ENCODE measurements at regions not wholly inside any gene's neighbourhood (a gene's known extent, or its start where the extent isn't known, plus 50 kb on each side); places are given as distances from the start of the nearest gene placed in this dataset.
"Not testable (repeated sequence)": the region's sequence is repeated elsewhere in the genome, so short reads cannot be mapped to it uniquely, and the experiment has no call there.

DNA sequence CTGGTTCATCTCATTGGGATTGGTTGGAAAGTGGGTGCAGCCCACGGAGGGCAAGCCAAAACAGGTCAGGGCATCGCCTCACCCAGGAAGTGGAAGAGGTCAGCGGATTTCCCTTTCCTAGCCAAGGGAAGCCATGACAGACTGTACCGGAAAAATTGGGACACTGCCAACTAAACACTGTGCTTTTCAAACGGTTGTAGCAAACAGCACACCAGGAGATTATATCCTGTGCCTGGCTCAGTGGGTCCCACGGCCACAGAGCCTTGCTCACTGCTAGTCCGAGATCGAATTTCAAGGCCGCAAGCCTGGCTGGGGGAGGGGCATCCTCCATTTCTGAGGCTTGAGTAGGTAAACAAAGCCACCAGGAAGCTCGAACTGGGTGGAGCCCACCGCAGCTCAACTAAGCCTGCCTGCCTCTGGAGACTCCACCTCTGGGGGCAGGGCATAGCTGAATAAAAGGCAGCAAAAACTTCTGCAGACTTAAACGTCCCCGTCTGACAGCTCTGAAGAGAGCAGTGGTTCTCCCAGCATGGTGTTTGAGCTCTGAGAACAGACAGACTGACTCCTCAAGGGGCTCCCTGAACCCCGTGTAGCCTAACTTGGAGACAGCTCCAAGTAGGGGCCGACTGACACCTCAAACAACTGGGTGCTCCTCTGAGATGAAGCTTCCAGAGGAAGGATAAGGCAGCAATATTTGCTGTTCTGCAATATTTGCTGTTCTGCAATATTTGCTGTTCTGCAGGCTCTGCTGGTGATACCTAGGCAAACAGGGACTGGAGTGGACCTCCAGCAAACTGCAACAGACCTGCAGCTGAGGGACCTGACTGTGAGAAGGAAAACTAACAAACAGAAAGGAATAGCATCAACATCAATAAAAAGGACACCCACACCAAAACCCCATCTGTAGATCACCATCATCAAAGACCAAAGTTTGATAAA is 191.0 kb upstream of the IRAK1BP1 start:
- DNase-seq = not testable (repeated sequence)

DNA sequence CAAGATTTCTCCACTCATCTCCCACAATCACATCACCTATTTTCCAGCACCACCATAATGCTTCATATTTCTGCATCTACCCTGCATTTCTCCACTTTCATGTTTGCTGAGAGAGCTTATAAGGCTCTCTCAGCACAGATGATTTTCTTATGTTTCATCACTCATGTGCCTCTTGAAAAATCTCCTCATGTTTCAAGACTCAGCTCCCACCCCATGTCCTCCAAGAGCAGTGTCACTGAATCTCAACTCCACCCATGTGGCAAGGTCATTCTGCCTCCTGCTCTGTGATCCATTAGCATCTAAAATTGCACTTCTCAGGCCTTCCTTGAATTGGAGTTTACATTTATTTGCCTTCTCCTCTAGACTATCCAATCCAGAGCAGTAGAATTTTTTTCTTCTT is 178.7 kb upstream of the IRAK1BP1 start:
- no peak for DNase-seq

DNA sequence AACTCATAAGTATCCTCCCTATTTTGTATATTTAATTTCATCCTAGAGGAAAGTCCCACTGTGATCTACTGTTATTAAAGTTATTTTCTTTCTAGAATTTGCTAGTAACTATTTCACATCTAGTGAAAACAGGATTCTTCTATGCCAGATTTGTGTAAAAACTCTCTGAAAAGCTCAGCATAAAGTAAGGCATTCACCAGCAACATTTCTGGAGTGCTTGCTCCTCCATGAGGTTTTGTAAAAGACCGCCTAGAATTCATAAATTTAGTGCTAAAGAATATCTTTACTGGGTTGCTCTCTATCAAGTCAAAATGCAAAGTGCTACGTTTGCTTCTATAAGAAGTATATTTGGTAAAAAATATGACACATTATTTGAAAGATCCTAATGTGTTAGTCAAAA is 173.5 kb upstream of the IRAK1BP1 start:
- DNase-seq = no peak

DNA sequence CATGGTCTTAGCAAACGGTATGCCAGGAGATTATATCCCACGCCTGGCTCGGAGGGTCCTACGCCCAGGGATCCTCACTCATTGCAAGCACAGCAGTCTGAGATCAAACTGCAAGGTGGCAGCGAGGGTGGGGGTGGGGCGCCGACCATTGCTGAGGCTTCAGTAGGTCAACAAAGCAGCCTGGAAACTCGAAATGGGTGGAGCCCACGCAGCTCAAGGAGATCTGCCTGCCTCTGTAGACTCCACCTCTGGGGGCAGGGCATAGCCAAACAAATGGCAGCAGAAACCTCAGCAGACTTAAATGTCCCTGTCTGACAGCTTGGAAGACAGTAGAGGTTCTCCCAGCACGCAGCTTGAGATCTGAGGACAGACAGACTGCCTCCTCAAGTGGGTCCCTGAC is 172.7 kb upstream of the IRAK1BP1 start:
- DNase-seq = not testable (repeated sequence)

DNA sequence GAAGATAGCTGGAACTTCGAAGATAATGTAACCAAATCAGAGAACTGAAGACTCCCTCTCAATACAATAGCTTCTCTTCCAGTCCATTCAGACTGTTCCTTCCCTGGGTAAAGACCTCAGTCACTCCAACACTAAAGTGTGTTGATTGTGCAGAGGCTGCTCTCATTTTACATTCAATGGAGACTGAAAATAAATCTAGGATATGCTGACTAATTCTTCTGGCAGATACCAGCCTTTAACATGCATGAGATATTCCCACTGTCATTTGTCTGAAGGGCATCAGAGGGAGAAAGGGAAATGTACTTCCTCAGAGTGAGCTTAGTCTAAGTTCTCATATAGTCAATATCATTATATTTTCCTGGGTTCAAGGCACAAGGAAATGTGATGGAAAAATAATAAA is 166.4 kb upstream of the IRAK1BP1 start:
- no peak for DNase-seq

DNA sequence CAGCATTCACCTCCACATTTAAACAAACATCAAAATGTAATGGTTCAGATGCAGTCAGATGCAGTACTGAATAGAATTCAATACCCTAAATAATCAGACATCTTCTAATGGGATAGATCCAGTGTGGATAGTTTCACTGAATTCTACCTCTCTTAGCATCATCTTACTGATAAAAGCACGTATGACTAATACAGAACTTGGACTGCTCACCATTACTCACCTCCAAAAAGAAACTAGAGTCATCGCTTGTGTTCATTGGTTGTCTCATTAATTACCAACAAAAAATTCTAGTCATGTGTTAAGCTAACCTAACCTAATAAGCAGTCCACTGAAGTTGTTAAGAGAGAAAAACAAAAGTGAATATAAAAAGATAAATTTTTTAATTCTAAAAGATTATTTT is 165.9 kb upstream of the IRAK1BP1 start:
- DNase-seq = no peak

DNA sequence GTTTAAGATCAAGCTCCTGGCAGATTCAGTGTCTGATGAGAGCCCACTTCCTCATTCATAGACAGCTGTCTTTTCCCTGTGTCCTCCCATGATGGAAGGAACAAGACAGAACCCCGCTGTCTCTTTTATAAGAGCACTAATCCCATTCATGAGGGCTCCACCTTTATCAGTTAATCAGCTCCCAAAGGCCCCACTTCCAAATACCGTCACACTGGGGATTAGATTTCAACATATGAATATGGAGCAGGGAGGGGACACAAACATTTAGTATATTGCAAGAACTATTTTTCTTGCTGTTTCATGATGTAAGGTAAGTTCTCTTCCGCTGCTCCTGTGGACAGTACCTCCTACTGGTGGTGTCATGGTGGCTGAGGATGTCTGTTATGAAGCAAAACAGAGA is 158.3 kb upstream of the IRAK1BP1 start:
- no peak for DNase-seq

DNA sequence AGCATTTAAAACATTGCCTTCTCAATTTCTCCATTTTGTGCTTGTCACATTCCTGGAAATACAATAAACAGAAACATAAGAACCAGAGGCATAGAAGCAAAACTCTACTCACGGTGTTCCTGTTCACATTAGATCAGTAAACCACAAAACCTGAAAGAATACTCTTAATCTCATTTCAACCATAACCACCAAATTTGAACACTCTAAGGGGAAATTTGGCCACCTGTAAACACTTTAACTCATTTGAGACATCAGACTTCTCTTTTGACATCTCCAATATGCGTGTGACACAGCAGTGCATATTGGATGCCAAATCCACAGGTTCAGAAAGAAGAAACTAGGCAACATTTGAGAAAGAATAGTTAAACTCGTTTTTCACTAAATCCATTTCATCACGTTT is 153.8 kb upstream of the IRAK1BP1 start:
- no peak for DNase-seq

DNA sequence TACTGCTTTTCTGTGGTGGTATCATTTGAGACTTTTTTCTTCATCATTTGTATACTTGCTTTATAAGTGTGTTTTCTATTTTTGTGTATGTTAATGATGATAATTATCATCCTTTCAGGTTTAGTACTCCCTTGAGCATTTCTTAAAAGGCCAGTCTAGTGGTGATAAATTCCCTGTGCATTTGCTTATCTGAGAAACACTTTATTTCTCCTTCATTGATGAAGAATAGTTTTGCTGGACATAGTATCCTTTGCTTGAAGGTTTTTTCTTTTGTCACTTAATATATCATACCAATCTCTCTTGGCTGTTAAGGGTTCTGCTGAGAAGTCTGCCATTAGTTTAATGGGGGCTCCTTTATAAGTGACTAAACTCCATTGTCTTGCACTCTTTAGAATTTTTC is 123.2 kb upstream of the IRAK1BP1 start:
- DNase-seq = no peak

DNA sequence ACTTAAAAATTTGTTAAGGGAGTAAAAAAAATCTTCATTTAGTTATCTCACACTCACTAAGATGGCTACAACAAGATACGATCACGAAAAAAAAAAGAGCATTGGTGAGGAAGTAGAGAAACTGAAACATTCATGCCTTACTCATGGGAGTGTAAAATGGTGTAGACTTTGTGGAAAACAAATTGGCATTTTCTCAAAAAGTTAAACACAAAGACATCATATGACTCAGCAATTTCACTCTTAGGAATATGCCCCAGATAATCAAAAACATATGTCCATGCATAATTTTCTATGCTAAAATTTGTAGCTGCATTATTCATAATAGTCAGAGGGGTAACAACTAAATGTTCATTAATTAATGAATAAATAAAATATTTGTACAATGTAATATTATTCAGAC is 120.9 kb upstream of the IRAK1BP1 start:
- DNase-seq = no peak

DNA sequence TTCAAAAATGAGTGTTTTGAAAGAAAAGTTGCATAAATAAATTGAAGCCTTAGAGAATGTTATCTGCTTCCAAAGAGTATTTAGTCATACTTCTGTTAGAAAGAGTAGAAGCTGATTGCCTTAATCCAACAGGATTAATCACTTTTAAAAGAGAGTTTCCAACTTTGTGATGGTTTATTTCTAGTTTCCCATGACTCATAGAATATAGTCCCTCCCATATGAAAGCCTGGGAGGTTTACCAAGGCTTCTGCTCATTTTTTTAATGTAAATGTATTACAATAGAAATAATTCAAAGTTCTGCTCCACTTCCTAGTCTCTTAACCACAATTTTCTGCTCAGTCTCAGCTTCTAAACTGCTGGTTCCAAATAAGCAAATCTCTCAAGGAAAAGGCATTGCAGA is 118.0 kb upstream of the IRAK1BP1 start:
- DNase-seq = no peak

DNA sequence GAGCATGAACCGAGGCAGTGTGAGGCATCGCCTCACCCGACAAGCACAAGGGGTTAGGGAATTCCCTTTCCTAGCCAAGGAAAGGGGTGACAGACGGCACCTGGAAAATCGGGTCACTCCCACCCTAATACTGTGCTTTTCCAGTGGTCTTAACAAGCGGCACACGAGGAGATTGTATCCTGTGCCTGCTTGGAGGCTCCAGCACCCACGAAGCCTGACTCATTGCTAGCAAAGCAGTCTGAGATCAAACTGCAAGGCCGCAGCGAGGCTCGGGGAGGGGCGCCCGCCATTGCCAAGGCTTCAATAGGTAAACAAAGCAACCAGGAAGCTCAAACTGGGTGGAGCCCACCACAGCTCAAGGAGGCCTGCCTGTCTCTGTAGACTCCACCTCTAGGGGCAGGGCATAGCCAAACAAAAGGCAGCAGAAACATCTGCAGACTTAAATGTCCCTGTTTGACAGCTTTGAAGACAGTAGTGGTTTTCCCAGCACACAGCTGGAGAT is 109.0 kb upstream of the IRAK1BP1 start:
- not testable (repeated sequence) for DNase-seq

DNA sequence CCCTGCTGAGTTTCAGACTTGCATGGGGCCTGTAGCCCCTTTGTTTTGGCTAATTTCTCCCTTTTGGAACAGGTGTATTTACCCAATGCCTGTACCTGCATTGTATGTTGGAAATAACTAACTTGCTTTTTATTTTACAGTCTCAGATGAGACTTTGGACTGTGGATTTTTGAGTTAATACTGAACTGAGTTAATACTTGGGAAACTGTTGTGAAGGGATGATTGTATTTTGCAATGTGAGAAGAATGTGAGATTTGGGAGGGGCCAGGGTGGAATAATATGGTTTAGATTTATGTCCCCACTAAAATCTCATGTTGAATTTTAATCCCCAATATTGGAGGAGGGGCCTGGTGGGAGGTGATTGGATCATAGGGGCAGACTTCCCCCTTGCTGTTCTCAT is 99.1 kb upstream of the IRAK1BP1 start:
- DNase-seq = no peak

DNA sequence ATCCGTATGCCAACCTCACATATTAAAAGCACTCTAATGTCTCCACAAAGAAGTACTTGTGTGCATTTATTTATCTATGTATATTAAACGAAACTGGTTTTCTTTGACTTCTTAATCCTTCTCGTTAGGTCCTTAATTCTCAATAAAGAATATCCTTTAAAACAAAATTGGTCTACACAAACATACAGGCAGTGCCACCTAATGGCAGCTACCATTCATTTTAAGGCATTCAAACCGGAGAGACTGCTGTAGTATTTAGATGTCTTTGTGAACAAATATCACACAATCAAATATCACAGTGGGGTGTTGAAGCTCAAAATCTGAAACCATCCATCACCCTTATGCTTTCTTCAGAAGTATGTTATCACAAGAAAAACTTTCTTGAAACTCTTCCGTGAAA is 96.6 kb upstream of the IRAK1BP1 start:
- no peak for DNase-seq

DNA sequence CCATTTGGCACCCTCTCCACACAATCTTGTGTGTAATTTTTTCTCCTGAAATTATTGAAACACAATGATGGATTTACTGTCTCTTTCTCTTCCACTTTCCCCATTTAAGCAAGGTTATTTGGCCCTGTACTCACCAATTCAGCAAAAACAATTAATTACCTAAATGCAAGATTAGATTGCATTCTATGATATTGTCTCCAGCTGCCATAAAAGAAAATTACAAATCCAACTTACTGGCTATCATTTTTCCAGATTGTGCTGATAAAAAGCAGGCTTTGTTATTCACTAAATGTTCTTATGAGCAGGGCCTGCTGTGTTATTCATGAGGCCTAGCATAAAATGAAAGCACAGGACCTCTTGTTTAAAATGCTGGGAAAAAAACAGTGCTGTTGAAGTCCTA is 95.8 kb upstream of the IRAK1BP1 start:
- DNase-seq = no peak

DNA sequence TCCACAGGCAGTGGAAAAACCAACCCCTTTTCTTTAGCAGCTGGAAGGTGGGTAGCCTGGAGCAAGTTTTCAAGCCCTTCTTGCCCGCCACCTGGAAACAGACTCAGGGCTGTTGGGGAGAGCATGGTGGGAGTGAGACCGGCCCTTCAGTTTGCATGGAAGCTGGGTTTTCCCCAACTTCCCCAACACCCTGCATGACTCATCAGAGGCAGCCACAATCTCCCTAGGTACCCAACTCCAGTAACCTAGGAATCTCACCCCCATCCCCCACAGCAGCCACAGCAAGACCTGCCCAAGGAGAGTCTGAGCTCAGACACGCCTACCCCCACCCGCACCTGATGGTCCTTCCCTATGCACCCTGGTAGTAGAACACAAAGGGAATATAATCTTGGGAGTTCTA is 86.3 kb upstream of the IRAK1BP1 start:
- no peak for DNase-seq

DNA sequence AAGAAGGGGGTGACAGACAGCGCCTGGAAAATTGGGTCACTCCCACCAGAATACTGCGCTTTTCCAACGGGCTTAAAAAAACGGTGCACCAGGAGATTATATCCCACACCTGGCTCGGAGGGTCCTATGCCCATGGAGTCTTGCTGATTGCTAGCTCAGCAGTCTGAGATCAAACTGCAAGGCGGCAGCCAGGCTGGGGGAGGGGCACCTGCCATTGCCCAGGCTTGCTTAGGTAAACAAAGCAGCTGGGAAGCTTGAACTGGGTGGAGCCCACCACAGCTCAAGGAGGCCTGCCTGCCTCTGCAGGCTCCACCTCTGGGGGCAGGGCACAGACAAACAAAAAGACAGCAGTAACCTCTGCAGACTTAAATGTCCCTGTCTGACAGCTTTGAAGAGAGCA is 84.0 kb upstream of the IRAK1BP1 start:
- DNase-seq = not testable (repeated sequence)

DNA sequence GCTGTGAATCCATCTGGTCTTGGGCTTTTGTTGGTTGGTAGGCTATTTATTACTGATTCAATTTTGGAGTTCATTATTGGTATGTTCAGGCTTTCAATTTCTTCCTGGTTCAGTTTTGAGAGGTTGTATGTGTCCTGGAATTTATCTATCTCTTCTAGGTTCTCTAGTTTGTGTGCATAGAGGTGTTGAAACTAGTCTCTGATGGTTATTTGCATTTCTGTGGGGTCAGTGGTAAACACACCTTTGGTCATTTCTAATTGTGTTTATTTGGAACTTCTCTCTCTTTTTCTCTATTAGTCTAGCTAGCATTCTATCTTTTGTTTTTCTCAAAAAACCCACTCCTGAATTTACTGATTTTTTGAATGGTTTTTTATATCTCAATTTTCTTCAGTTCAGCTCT is 70.1 kb upstream of the IRAK1BP1 start:
- no peak for DNase-seq

DNA sequence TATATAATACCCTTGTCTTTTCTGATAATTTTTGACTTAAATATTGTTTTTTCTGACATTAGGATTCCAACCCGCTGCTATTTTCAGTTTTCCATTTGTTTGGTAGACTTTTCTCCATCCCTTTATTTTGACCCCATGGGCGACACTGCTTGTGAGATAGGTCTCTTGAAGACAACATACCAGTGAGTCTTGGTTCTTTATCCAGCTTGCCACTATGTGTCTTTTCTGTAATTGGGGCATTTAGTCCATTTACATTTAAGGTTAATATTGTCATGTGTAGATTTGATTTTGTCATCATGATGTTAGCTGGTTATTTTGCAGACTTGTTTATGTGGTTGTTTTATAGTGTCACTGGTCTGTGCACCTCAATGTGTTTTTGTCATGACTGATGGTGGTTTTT is 67.7 kb upstream of the IRAK1BP1 start:
- no peak for DNase-seq

DNA sequence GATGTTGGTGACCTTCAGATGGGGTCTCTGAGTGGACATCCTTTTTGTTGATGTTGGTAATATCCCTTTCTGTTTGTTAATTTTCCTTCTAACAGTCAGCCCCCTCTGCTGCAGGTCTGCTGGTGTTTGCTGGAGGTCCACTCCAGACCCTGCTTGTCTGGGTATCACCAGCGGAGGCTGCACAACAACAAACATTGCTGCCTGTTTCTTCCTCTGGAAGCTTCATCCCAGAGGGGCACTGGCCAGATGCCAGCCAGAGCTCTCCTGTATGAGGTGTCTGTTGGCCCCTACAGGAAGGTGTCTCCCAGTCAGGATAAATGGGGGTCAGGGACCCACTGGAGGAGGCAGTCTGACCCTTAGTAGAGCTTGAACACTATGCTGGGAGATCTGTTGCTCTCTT is 60.6 kb upstream of the IRAK1BP1 start:
- DNase-seq = not testable (repeated sequence)

DNA sequence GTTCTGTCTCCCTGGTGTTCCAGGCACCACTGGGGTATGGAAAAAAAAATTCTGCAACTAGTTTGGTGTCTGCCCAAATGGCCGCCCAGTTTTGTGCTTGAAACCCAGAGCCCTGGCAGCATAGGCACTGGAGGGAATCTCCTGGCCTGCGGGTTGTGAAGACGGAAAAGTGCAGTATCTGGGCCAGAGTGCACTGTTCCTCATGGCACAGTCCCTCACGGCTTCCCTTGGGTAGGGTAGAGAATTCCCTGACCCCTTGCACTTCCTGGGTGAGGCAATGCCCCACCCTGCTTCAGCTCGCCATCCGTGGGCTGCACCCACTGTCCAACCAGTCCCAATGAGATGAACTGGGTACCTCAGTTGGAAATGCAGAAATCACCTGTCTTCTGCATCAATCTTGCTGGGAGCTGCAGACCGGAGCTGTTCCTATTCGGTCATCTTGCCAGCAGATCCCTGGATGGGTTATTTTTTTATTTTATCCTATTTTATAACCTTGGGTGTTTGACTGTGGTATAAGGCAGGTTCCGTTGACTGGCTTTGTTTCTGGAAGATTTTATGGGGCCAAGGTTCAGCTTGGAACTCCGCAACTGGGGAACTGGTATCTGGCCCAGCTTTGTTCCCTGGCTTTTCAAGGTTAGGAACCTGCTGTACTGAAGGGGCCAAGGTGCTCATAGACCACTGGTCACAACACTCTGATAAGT is 59.5 kb upstream of the IRAK1BP1 start:
- not testable (repeated sequence) for DNase-seq

DNA sequence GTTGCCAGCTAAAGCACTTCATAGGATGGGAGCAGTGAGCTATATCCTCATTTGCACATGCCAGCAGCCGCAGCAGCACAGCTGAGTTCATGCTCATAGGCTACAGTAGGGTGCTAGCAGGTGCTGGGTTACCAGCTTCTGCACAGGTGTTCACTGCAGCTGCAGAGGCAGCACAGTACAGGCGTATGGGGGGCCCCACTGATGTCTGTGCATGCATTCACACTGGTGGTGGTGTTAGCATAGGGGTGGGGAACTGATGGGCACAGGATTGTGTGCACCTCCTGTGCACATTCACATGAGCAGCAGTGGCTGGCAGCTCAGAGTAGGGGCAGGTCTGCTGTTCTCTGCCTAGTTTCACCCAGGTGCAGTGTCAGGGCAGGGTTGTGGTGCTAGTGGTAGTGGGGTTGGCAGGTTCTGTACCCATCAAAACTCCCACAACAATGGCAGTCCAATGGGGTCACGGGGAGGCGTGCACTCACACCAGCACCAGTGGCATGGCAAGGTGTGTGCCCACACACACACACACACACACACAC is 58.9 kb upstream of the IRAK1BP1 start:
- no peak for DNase-seq

DNA sequence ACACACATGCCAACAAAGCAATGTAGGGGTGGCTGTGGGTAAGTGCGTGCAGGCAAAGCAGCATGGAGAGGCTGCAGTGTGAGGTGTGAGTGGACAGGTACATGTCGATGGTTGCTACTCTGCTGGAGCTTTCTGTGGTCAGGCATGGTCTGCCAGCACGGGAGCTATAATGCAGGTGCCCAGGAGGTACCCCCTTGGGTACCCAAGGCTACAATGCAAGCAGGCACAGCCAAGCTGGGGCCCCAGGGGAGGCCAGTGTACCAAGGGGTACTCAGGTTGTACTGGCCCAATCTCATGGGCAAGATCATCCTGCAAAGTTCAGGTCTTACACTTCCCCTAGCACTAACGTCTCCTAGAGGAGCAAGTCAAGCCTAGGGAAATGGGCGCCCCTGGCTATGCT is 58.4 kb upstream of the IRAK1BP1 start:
- DNase-seq = no peak

DNA sequence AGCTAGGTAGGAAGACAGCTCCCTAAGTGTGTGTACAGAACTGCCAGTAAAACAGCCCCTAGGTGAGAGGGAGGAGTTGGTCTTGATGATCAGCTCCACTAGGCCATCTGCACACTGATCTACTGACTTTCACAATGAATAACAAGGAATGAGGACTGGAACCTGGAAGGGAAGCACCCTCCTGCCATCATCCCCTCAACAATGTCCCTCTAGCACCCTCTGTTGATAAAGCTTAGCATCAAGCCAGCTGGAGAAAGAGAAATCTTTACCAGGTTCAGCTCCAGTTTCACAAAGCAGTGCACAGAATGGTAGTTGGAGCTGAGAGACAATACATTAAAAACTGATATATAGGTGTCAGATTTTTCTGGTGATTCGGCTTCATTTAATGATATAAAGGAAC is 57.2 kb upstream of the IRAK1BP1 start:
- peak; percentile 13 for DNase-seq
